Mammary epithelial cell (primary cell): ENCODE measurements at regions not wholly inside any gene's neighbourhood (a gene's known extent, or its start where the extent isn't known, plus 50 kb on each side); places are given as distances from the start of the nearest gene placed in this dataset.

Source experiments
- CTCF ChIP-seq, 2 donors: IDR thresholded peaks in 1 of 2; conservative IDR thresholded peaks in 1 of 2; 2 replicates each; pipeline ENCODE4 v1.5.1; 2011 to 2012; ENCODE audit warnings: inconsistent platforms in 2 of 2, low read length in 2 of 2, mild to moderate bottlenecking in 2 of 2, control low read depth in 1 of 2, low read depth in 1 of 2; ENCODE audit not compliant: insufficient read depth in 1 of 2; ENCODE audit errors: extremely low read depth in 1 of 2
- EZH2 ChIP-seq: IDR thresholded peaks from 2 replicates; pipeline ENCODE4 v1.6.1; 2012; ENCODE audit warnings: low read length, inconsistent platforms, borderline replicate concordance

DNA sequence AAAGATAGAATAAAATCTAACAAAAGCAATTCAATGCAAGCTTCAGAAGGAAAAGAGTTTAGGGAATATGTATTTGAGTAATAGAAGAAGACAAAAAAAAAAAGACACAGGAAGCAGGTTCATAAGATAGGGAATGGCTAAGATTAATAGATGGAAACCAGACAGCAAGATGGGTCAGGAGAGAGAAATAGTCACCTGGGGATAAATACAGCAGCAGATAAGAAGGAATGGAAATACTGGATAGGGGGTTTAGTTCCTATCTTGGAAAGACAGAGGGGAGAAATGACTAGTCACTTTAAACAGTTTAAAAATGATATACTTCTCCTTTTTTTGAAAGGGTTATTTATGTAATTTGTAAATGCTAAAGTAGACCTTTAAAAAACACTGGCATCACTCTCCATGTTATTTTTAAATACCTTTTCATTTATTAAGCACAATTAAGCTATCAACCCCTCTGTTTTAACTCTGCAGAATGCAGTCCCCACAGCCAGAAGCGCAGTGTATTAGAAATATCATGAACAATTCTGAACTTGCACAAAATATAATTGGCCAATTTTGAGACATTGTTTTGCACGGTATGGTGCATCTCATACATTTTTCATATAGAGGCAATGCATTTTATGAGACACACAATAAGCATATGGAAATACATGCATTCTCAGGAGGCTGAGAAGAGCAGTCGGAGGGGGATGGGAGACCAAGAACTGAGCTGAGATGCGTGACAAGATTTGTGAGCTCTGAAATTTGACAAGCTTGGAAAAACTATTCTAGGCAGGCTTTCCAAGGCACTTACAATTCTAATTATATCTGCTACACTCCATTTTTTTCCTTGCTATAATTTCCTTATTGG lies 303.4 kb upstream of the PRICKLE1 start:
- TF ChIP-seq CTCF (conservative IDR thresholded peaks at IDR 0.05 in 1 of 2, IDR thresholded peaks at IDR 0.05 in 1 of 2; ENCODE audit: extremely low read depth in 1 of 2, insufficient read depth in 1 of 2, low read depth in 1 of 2, low read length in 2 of 2) (no peak), EZH2 (no peak)
